RPMI7951 (cell line): ENCODE measurements at regions not wholly inside any gene's neighbourhood (a gene's known extent, or its start where the extent isn't known, plus 50 kb on each side); places are given as distances from the start of the nearest gene placed in this dataset.
A peak's percentile ranks its signal among the peaks of the same experiment; 100 is the strongest.

ENCODE experiments used
- DNase-seq: peaks from one replicate; pipeline ENCODE4 v3.0.0-alpha.2; 2012; ENCODE audit warnings: low read depth

GRCh38 chr5:2658447-2658846 is 93.0 kb downstream of the IRX2 start:
- no peak for DNase-seq

DNA sequence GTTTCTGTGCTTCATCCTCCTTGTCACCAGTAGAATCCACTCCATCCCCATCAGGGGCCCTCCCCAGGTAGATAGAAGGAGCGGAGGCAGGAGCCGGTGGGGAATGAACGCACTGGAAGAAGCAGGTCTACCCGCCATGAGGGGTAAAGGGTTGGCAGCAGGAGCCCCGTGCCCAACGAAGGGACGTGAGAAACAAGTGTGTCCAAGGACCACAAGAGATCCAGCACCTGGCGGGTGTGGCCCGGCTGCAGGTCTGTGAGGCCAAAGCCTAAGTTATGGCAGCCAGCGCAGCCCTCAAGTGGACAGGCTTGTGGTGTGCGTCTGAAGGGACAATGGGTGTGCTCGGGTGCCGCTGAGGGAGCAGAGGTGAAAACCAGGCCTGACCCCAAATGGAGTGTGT is 94.3 kb downstream of the IRX2 start:
- no peak for DNase-seq

DNA sequence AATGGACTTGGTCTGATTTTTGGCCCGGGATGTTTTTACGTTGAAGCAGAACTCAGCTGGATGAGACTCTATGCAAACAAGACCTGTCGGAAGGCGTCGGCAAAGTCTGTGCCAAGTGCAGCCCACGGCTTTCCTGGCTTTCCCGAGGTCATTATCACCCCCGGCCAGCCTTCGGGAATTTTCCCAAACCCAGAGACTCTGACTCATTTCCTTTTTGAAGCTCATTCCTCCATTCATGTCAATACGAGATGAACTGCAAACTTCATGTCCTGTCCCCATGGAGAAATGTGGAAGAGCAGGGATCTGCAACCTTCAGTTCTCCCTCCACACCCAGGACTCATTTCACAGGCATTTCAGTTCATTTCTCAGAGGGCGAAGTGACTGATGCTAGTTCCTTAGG is 95.3 kb downstream of the IRX2 start:
- DNase-seq: peak; percentile 0

- no peak for DNase-seq
These were observed 97.5 kb downstream of the IRX2 start for GRCh38 chr5:2653991-2654390.

- DNase-seq: no peak
These were observed 100.4 kb downstream of the IRX2 start for GRCh38 chr5:2651116-2651515.

GRCh38 chr5:2642684-2643345 is 108.7 kb downstream of the IRX2 start:
- no peak for DNase-seq

- DNase-seq: no peak
These were observed 110.8 kb downstream of the IRX2 start for GRCh38 chr5:2640717-2641116.

DNA sequence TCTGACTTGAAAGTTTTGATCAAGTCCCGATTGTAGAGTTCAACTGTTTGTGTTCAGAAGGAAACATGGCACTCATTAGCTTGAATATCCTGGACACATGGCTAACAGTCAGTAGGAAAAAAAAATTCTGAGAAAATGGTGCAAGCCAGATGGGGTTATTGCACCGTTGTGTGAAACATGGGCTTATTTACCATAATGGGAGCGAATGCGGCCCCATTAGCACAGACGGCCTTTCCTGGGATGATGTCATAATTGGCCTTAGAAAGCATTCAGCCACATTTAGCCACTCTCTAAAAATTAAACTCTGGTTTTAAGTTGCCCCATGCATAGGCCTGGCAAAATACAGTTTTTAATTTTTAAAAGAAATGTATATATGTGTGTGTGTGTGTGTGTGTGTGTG is 112.1 kb downstream of the IRX2 start:
- no peak for DNase-seq

- DNase-seq: no peak
These were observed 116.9 kb downstream of the IRX2 start for GRCh38 chr5:2634399-2635176.

- DNase-seq: no peak
These were observed 117.5 kb downstream of the IRX2 start for GRCh38 chr5:2633992-2634391.

GRCh38 chr5:2631758-2632157 is 119.7 kb downstream of the IRX2 start:
- no peak for DNase-seq

GRCh38 chr5:2629045-2629444 is 122.4 kb downstream of the IRX2 start:
- no peak for DNase-seq

DNA sequence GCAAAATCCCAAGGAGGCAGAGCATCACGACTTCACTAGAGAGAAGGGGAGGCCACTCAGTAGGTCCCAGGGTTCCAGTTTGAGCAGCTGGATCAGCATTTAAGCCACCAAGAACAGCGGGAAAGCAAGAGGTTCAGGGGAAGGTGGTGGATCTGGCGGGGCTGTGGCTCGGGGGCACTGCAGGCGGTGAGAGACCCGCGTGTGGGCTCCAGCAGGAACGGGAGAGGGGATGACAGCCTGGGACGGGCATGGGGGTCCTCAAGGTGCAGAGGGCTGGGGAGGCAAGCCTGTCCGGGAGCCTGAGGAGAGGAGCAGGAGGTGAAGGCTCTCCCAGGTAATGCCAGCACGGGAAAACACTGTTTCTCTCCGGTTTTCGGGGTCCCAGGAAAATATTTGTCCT is 123.6 kb downstream of the IRX2 start:
- no peak for DNase-seq

- no peak for DNase-seq
These were observed 124.9 kb downstream of the IRX2 start for GRCh38 chr5:2626572-2626971.

DNA sequence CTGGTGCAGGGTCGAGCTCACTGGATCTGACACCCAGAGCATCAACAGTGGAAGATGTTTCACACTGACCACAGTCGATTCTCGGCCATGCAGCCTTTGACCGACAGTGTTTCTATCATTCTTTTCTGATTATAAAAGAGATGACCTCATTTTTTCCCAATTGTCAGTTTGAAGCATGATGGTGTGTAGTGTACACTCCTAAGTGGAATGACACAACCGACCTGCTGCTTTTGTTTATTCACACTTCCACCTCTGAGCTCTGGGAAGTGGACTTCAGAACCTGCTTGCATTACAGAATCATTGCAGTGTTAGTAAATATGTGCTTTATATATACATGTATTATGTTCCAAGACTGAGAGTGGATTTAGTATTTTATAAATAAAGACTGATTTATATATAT is 128.6 kb downstream of the IRX2 start:
- no peak for DNase-seq

DNA sequence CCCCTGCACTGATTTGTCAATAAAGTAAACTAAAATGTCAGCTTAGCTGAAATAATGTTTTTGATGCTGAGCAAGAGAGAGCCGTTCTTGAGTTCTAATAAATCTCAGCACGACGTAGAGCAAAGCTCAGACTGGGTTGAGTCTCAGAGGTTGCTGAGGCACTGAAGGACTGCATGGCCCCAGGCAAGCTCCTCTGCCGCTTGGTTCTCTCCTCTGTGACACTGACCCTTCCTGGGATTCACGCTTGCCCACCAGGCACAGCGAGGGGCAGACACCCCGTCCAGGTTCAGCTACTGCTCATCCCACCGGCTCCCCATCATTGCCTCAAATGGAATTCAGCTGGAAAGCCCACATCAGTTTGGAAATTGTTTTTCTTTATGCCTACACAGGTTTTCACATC is 129.8 kb downstream of the IRX2 start:
- no peak for DNase-seq

GRCh38 chr5:2619216-2619615 is 132.3 kb downstream of the IRX2 start:
- DNase-seq: no peak

GRCh38 chr5:2617461-2617860 is 134.0 kb downstream of the IRX2 start:
- DNase-seq: no peak

- DNase-seq: no peak
These were observed 135.6 kb downstream of the IRX2 start for GRCh38 chr5:2615917-2616316.

DNA sequence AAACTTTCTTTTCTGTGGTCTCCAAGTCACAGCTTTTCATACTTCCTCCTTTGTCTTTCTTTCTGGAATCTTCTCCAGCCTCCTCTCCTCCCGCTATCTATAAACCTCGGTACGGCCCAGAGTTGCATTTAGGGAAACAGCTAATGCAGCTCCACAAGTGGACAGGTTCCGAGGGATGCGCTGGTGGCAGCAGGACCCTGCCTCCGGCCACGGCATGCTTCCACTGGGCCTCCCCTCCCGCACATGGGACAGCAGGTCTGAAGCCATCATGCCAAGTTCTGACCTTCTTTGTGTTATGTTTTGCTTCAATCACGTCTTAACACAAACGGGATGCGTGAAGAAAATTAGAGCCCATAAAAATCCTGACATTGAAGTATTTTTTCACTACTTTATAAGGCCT is 136.9 kb downstream of the IRX2 start:
- DNase-seq: no peak

DNA sequence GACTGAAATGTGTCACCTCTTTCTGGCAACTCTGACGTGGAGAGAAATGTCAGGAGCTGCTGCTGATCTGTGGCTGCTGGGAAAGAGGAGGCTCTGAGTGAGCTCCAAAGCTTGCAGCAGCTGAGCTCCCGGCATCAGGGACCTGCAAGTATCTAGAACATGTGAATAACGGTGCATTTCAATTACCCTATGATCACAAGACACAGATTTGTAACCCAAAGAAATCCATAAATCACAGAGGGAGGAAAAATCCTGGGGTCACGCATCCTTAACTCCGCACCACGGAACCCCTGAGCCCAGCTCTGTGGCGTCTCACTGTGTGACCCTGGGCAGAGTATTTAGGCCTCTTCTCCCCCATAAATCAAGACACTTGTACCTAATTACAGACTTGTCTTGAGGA is 139.8 kb downstream of the IRX2 start:
- no peak for DNase-seq

- DNase-seq: no peak
These were observed 140.5 kb downstream of the IRX2 start for GRCh38 chr5:2610986-2611385.

DNA sequence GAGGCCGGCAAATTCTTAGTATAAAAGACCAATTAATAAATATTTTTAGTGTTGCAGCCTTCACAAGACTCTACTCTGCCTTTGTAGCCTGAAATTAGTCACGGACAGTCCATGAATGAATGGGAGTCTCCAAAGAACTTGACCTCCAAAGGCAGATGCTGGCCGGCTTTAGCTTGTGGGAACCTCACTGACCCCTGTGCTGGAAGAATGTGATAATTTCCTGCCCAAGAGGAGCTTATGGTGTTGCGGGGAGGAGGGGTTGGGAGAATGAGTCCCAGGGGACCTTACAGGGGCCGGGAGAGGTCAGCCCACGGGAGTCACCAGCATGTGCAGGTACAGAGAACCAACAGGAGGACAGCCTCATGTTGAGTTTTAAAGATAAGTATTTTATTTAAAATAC is 143.1 kb downstream of the IRX2 start:
- DNase-seq: no peak

DNA sequence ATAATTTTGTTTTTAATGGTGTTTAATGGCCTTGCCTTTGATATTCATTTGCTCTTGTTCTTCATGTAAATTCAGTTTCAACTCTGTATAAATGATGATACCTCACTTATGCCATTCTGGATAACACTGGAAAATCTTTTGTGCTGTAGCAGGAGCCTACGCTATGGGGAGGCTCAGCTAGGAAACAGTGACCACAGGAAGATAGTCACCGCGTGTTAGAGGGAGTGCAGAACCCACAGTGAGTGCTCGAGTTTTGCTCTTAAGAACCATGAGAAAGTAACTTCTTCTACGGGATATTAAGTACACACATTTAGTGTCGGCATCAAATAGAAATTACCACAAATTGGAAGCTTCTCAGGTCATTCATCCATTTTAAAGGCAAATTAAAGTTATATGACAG is 143.9 kb downstream of the IRX2 start:
- DNase-seq: no peak
